ENCODE measurements at regions not wholly inside any gene's neighbourhood (a gene's known extent, or its start where the extent isn't known, plus 50 kb on each side); places are given as distances from the start of the nearest gene placed in this dataset.
A peak's percentile ranks its signal among the peaks of the same experiment; 100 is the strongest.

GRCh38 chr18:39661856-39662366, 2096.3 kb upstream of the CELF4 start:
- no peaks in the 10 kb centered on the region for H3K9me3 ChIP-seq (ENCODE audit: control insufficient read depth in 2 of 2, insufficient read depth in 1 of 2, low read length in 1 of 2)
- over 99% methylated on average over 2 of the region's 2 CpGs for WGBS
- H3K36me3 ChIP-seq (ENCODE audit: control insufficient read depth in 2 of 2, insufficient read depth in 2 of 2, low read length in 1 of 2): no peaks in the 10 kb centered on the region
- H3K4me3 ChIP-seq (ENCODE audit: low read length in 2 of 2): no peak overlapping the region
- no peak overlapping the region for H3K27ac ChIP-seq (ENCODE audit: low read depth in 1 of 2, low read length in 1 of 2)
- no peaks in the 10 kb centered on the region for H3K4me1 ChIP-seq (ENCODE audit: control insufficient read depth in 2 of 2, insufficient read depth in 2 of 2, low read length in 2 of 2)
- no peak for DNase-seq (ENCODE audit: low read depth in 6 of 9, low spot score in 9 of 9)
- H3K27me3 ChIP-seq (ENCODE audit: control insufficient read depth in 2 of 2, insufficient read depth in 1 of 2, low read length in 1 of 2): no peaks in the 10 kb centered on the region

- Histone ChIP-seq H3K27ac (ENCODE audit: low read depth in 1 of 2, low read length in 1 of 2) (no peak overlapping the region), H3K4me1 (ENCODE audit: control insufficient read depth in 2 of 2, insufficient read depth in 2 of 2, low read length in 2 of 2) (no peaks in the 10 kb centered on the region), H3K4me3 (ENCODE audit: low read length in 2 of 2) (no peak overlapping the region), H3K36me3 (ENCODE audit: control insufficient read depth in 2 of 2, insufficient read depth in 2 of 2, low read length in 1 of 2) (no peaks in the 10 kb centered on the region), H3K27me3 (ENCODE audit: control insufficient read depth in 2 of 2, insufficient read depth in 1 of 2, low read length in 1 of 2) (no peaks in the 10 kb centered on the region), H3K9me3 (ENCODE audit: control insufficient read depth in 2 of 2, insufficient read depth in 1 of 2, low read length in 1 of 2) (no peaks in the 10 kb centered on the region)
- no peak for DNase-seq (ENCODE audit: low read depth in 6 of 9, low spot score in 9 of 9)
- over 99% methylated on average over 2 of the region's 2 CpGs for WGBS
These were observed 2094.5 kb upstream of the CELF4 start for GRCh38 chr18:39660141-39660540.

- WGBS: 98% methylated on average over 4 of the region's 4 CpGs
- Histone ChIP-seq H3K9me3 (ENCODE audit: control insufficient read depth in 2 of 2, insufficient read depth in 1 of 2, low read length in 1 of 2) (no peaks in the 10 kb centered on the region), H3K27me3 (ENCODE audit: control insufficient read depth in 2 of 2, insufficient read depth in 1 of 2, low read length in 1 of 2) (no peaks in the 10 kb centered on the region), H3K4me3 (ENCODE audit: low read length in 2 of 2) (no peak overlapping the region), H3K27ac (ENCODE audit: low read depth in 1 of 2, low read length in 1 of 2) (no peak overlapping the region), H3K4me1 (ENCODE audit: control insufficient read depth in 2 of 2, insufficient read depth in 2 of 2, low read length in 2 of 2) (no peaks in the 10 kb centered on the region), H3K36me3 (ENCODE audit: control insufficient read depth in 2 of 2, insufficient read depth in 2 of 2, low read length in 1 of 2) (no peaks in the 10 kb centered on the region)
- DNase-seq (ENCODE audit: low read depth in 6 of 9, low spot score in 9 of 9): no peak
These were observed 2089.7 kb upstream of the CELF4 start for GRCh38 chr18:39655341-39655740.

GRCh38 chr18:39653221-39653620, 2087.6 kb upstream of the CELF4 start:
- H3K4me1 ChIP-seq (ENCODE audit: control insufficient read depth in 2 of 2, insufficient read depth in 2 of 2, low read length in 2 of 2): no peaks in the 10 kb centered on the region
- H3K27me3 ChIP-seq (ENCODE audit: control insufficient read depth in 2 of 2, insufficient read depth in 1 of 2, low read length in 1 of 2): no peaks in the 10 kb centered on the region
- H3K4me3 ChIP-seq (ENCODE audit: low read length in 2 of 2): no peak overlapping the region
- H3K27ac ChIP-seq (ENCODE audit: low read depth in 1 of 2, low read length in 1 of 2): no peak overlapping the region
- 99% methylated on average over 2 of the region's 2 CpGs for WGBS
- H3K36me3 ChIP-seq (ENCODE audit: control insufficient read depth in 2 of 2, insufficient read depth in 2 of 2, low read length in 1 of 2): no peaks in the 10 kb centered on the region
- H3K9me3 ChIP-seq (ENCODE audit: control insufficient read depth in 2 of 2, insufficient read depth in 1 of 2, low read length in 1 of 2): no peaks in the 10 kb centered on the region
- DNase-seq (ENCODE audit: low read depth in 6 of 9, low spot score in 9 of 9): no peak

GRCh38 chr18:39648616-39649015, 2083.0 kb upstream of the CELF4 start:
- WGBS: 93% methylated on average over 1 of the region's 1 CpG
- H3K9me3 ChIP-seq (ENCODE audit: control insufficient read depth in 2 of 2, insufficient read depth in 1 of 2, low read length in 1 of 2): no peaks in the 10 kb centered on the region

GRCh38 chr18:39647627-39648534, 2082.3 kb upstream of the CELF4 start:
- peak in 1 of 9 donors; percentile 9 for DNase-seq (ENCODE audit: low read depth in 6 of 9, low spot score in 9 of 9)
- 71% methylated on average over 4 of the region's 4 CpGs for WGBS
- Histone ChIP-seq H3K4me1 (ENCODE audit: control insufficient read depth in 2 of 2, insufficient read depth in 2 of 2, low read length in 2 of 2) (no peaks in the 10 kb centered on the region), H3K9me3 (ENCODE audit: control insufficient read depth in 2 of 2, insufficient read depth in 1 of 2, low read length in 1 of 2) (no peaks in the 10 kb centered on the region), H3K27me3 (ENCODE audit: control insufficient read depth in 2 of 2, insufficient read depth in 1 of 2, low read length in 1 of 2) (no peaks in the 10 kb centered on the region), H3K27ac (ENCODE audit: low read depth in 1 of 2, low read length in 1 of 2) (no peak overlapping the region), H3K36me3 (ENCODE audit: control insufficient read depth in 2 of 2, insufficient read depth in 2 of 2, low read length in 1 of 2) (no peaks in the 10 kb centered on the region), H3K4me3 (ENCODE audit: low read length in 2 of 2) (no peak overlapping the region)

More at GRCh38 chr18:39648616-39649015, 2083.0 kb upstream of the CELF4 start:
- Histone ChIP-seq H3K4me3 (ENCODE audit: low read length in 2 of 2) (no peak overlapping the region), H3K27ac (ENCODE audit: low read depth in 1 of 2, low read length in 1 of 2) (no peak overlapping the region), H3K36me3 (ENCODE audit: control insufficient read depth in 2 of 2, insufficient read depth in 2 of 2, low read length in 1 of 2) (no peaks in the 10 kb centered on the region), H3K4me1 (ENCODE audit: control insufficient read depth in 2 of 2, insufficient read depth in 2 of 2, low read length in 2 of 2) (no peaks in the 10 kb centered on the region), H3K27me3 (ENCODE audit: control insufficient read depth in 2 of 2, insufficient read depth in 1 of 2, low read length in 1 of 2) (no peaks in the 10 kb centered on the region)
- DNase-seq (ENCODE audit: low read depth in 6 of 9, low spot score in 9 of 9): no peak

GRCh38 chr18:39638224-39638623, 2072.6 kb upstream of the CELF4 start:
- DNase-seq (ENCODE audit: low read depth in 6 of 9, low spot score in 9 of 9): no peak
- Histone ChIP-seq H3K27me3 (ENCODE audit: control insufficient read depth in 2 of 2, insufficient read depth in 1 of 2, low read length in 1 of 2) (no peaks in the 10 kb centered on the region), H3K4me3 (ENCODE audit: low read length in 2 of 2) (no peak overlapping the region), H3K36me3 (ENCODE audit: control insufficient read depth in 2 of 2, insufficient read depth in 2 of 2, low read length in 1 of 2) (no peaks in the 10 kb centered on the region), H3K27ac (ENCODE audit: low read depth in 1 of 2, low read length in 1 of 2) (no peak overlapping the region), H3K4me1 (ENCODE audit: control insufficient read depth in 2 of 2, insufficient read depth in 2 of 2, low read length in 2 of 2) (no peaks in the 10 kb centered on the region), H3K9me3 (ENCODE audit: control insufficient read depth in 2 of 2, insufficient read depth in 1 of 2, low read length in 1 of 2) (no peaks in the 10 kb centered on the region)
- WGBS: 100% methylated on average over 1 of the region's 1 CpG

GRCh38 chr18:39636931-39637330, 2071.3 kb upstream of the CELF4 start:
- no peaks in the 10 kb centered on the region for H3K9me3 ChIP-seq (ENCODE audit: control insufficient read depth in 2 of 2, insufficient read depth in 1 of 2, low read length in 1 of 2)
- no peak overlapping the region for H3K4me3 ChIP-seq (ENCODE audit: low read length in 2 of 2)
- H3K27me3 ChIP-seq (ENCODE audit: control insufficient read depth in 2 of 2, insufficient read depth in 1 of 2, low read length in 1 of 2): no peaks in the 10 kb centered on the region
- no peak for DNase-seq (ENCODE audit: low read depth in 6 of 9, low spot score in 9 of 9)
- no peak overlapping the region for H3K27ac ChIP-seq (ENCODE audit: low read depth in 1 of 2, low read length in 1 of 2)
- no peaks in the 10 kb centered on the region for H3K4me1 ChIP-seq (ENCODE audit: control insufficient read depth in 2 of 2, insufficient read depth in 2 of 2, low read length in 2 of 2)
- 100% methylated on average over 1 of the region's 1 CpG for WGBS
- H3K36me3 ChIP-seq (ENCODE audit: control insufficient read depth in 2 of 2, insufficient read depth in 2 of 2, low read length in 1 of 2): no peaks in the 10 kb centered on the region

GRCh38 chr18:39635966-39636365, 2070.4 kb upstream of the CELF4 start:
- H3K4me1 ChIP-seq (ENCODE audit: control insufficient read depth in 2 of 2, insufficient read depth in 2 of 2, low read length in 2 of 2): no peaks in the 10 kb centered on the region

More at GRCh38 chr18:39635966-39636365, 2070.4 kb upstream of the CELF4 start:
- Histone ChIP-seq H3K27ac (ENCODE audit: low read depth in 1 of 2, low read length in 1 of 2) (no peak overlapping the region), H3K9me3 (ENCODE audit: control insufficient read depth in 2 of 2, insufficient read depth in 1 of 2, low read length in 1 of 2) (no peaks in the 10 kb centered on the region), H3K27me3 (ENCODE audit: control insufficient read depth in 2 of 2, insufficient read depth in 1 of 2, low read length in 1 of 2) (no peaks in the 10 kb centered on the region), H3K36me3 (ENCODE audit: control insufficient read depth in 2 of 2, insufficient read depth in 2 of 2, low read length in 1 of 2) (no peaks in the 10 kb centered on the region), H3K4me3 (ENCODE audit: low read length in 2 of 2) (no peak overlapping the region)
- no peak for DNase-seq (ENCODE audit: low read depth in 6 of 9, low spot score in 9 of 9)

Measured in thymus (tissue), 11 donors.